Karpas-422 (cell line): ENCODE measurements at regions not wholly inside any gene's neighbourhood (a gene's known extent, or its start where the extent isn't known, plus 50 kb on each side); places are given as distances from the start of the nearest gene placed in this dataset.
A peak's percentile ranks its signal among the peaks of the same experiment; 100 is the strongest.

ENCODE experiments used
- DNase-seq: peaks from one replicate; pipeline ENCODE4 v3.0.0-alpha.2; 2015
- H2AFZ ChIP-seq: fragments of 200-600 bp; sonication (generic); 2 replicates; pipeline ENCODE4 v1.6.1; 2014; ENCODE audit warnings: antibody characterized with exemption, low read length, mixed read lengths
- H3K27ac ChIP-seq: fragments of 200-600 bp; sonication (generic); 2 replicates; pipeline ENCODE4 v1.5.1; 2014; ENCODE audit warnings: mild to moderate bottlenecking, low read length, moderate library complexity
- H3K27me3 ChIP-seq: fragments of 200-600 bp; sonication (generic); 2 replicates; pipeline ENCODE4 v1.6.1; 2014; ENCODE audit warnings: low read length, mixed read lengths
- H3K36me3 ChIP-seq: fragments of 200-600 bp; sonication (generic); 2 replicates; pipeline ENCODE4 v1.6.1; 2014; ENCODE audit warnings: low read length, mixed read lengths; ENCODE audit not compliant: insufficient read depth
- H3K4me1 ChIP-seq: fragments of 200-600 bp; sonication (generic); 2 replicates; pipeline ENCODE4 v1.6.1; 2014; ENCODE audit warnings: mild to moderate bottlenecking, low read length, mixed read lengths
- H3K4me2 ChIP-seq: fragments of 200-600 bp; sonication (generic); 2 replicates; pipeline ENCODE4 v1.6.1; 2014; ENCODE audit warnings: low read length, low read depth, mild to moderate bottlenecking; ENCODE audit not compliant: poor library complexity, severe bottlenecking
- H3K4me3 ChIP-seq: fragments of 200-600 bp; sonication (generic); 2 replicates; pipeline ENCODE4 v1.5.1; 2014; ENCODE audit warnings: mild to moderate bottlenecking, antibody characterized with exemption, low read length, mixed read lengths
- H3K79me2 ChIP-seq: fragments of 200-600 bp; sonication (generic); 2 replicates; pipeline ENCODE4 v1.6.1; 2014; ENCODE audit warnings: mild to moderate bottlenecking, low read length, mixed read lengths
- H3K9ac ChIP-seq: fragments of 200-600 bp; sonication (generic); 2 replicates; pipeline ENCODE4 v1.6.0; 2014; ENCODE audit warnings: low read length
- H3K9me2 ChIP-seq: fragments of 200-600 bp; sonication (generic), shearing (Covaris generic); replicated peaks from 2 replicates; pipeline ENCODE4 v1.6.0; 2014; ENCODE audit warnings: mild to moderate bottlenecking, low read length, moderate library complexity; ENCODE audit not compliant: insufficient read depth
- H3K9me3 ChIP-seq: fragments of 300-700, 200-600 bp; sonication (generic); 2 replicates; pipeline ENCODE4 v1.6.1; 2014; ENCODE audit warnings: low read length, mixed read lengths
- H4K20me1 ChIP-seq: fragments of 200-600 bp; sonication (generic); 2 replicates; pipeline ENCODE4 v1.6.1; 2014; ENCODE audit warnings: mild to moderate bottlenecking, antibody characterized with exemption, low read length, low read depth; ENCODE audit not compliant: insufficient read depth

- Histone ChIP-seq H3K9me2 (no peaks in the 10 kb centered on the region), H3K36me3 (no peaks in the 10 kb centered on the region), H3K4me2 (no peak overlapping the region), H3K9me3 (no peaks in the 10 kb centered on the region), H3K9ac (no peak overlapping the region), H3K79me2 (no peaks in the 10 kb centered on the region), H2AFZ (no peak overlapping the region), H3K27me3 (no peaks in the 10 kb centered on the region; the same call in 1 of the 2 replicates), H4K20me1 (no peaks in the 10 kb centered on the region), H3K4me3 (no peak overlapping the region), H3K27ac (no peak overlapping the region), H3K4me1 (no peaks in the 10 kb centered on the region)
- peak; percentile 69 for DNase-seq
Measured at GRCh38 chr9:23153058-23153457, 673.0 kb downstream of the ELAVL2 start.

GRCh38 chr9:23160491-23160890 is 665.5 kb downstream of the ELAVL2 start:
- Histone ChIP-seq H3K79me2 (no peaks in the 10 kb centered on the region), H3K4me2 (no peak overlapping the region), H3K4me1 (no peaks in the 10 kb centered on the region), H3K9me3 (no peaks in the 10 kb centered on the region), H3K9ac (no peak overlapping the region), H4K20me1 (no peaks in the 10 kb centered on the region), H3K27me3 (no peaks in the 10 kb centered on the region; the same call in 1 of the 2 replicates), H3K4me3 (no peak overlapping the region), H3K9me2 (no peaks in the 10 kb centered on the region; the same call in 1 of the 2 replicates), H3K27ac (no peak overlapping the region), H3K36me3 (no peaks in the 10 kb centered on the region), H2AFZ (no peak overlapping the region)
- DNase-seq = no peak

- H3K36me3 ChIP-seq = no peaks in the 10 kb centered on the region
- no peak for DNase-seq
- H3K79me2 ChIP-seq = no peaks in the 10 kb centered on the region
Measured at GRCh38 chr9:23160952-23161469, 665.0 kb downstream of the ELAVL2 start.

GRCh38 chr9:23162789-23163188 is 663.3 kb downstream of the ELAVL2 start:
- no peak for DNase-seq
- Histone ChIP-seq H3K9me3 (no peaks in the 10 kb centered on the region), H3K9me2 (no peaks in the 10 kb centered on the region; the same call in 1 of the 2 replicates), H3K36me3 (no peaks in the 10 kb centered on the region), H3K4me1 (no peaks in the 10 kb centered on the region), H3K4me3 (no peak overlapping the region), H4K20me1 (no peaks in the 10 kb centered on the region), H2AFZ (no peak overlapping the region), H3K27ac (no peak overlapping the region), H3K9ac (no peak overlapping the region), H3K27me3 (no peaks in the 10 kb centered on the region), H3K4me2 (no peak overlapping the region), H3K79me2 (no peaks in the 10 kb centered on the region)

More at GRCh38 chr9:23160952-23161469, 665.0 kb downstream of the ELAVL2 start:
- Histone ChIP-seq H3K27me3 (no peaks in the 10 kb centered on the region; the same call in 1 of the 2 replicates), H2AFZ (no peak overlapping the region), H3K4me3 (no peak overlapping the region), H3K4me2 (no peak overlapping the region), H3K9me3 (no peaks in the 10 kb centered on the region), H3K27ac (no peak overlapping the region), H4K20me1 (no peaks in the 10 kb centered on the region), H3K9ac (no peak overlapping the region), H3K4me1 (no peaks in the 10 kb centered on the region), H3K9me2 (no peaks in the 10 kb centered on the region; the same call in 1 of the 2 replicates)

DNA sequence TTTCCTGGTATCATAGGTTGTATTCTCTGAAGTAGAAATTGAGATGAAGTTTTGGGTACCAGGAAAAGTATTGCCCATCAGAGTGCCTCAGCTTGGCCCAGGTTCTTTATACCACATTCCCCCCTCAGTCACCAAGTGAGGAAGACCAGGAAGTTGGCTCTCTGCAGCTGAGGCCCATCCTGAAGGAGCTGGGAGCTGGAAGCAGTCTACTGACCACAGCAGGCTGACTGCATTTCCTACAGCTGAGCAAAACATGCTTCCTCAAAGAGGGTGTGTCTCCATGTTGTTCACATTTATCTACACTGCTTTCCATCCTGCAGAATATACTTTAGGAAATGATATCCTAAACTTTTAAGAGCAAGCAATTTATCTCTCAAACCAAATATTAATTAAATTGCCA is 654.6 kb downstream of the ELAVL2 start:
- Histone ChIP-seq H3K36me3 (no peaks in the 10 kb centered on the region), H3K9ac (no peak overlapping the region), H3K27me3 (no peaks in the 10 kb centered on the region), H3K4me3 (no peak overlapping the region), H3K4me2 (no peak overlapping the region), H3K9me3 (no peaks in the 10 kb centered on the region), H2AFZ (no peak overlapping the region), H3K9me2 (no peaks in the 10 kb centered on the region), H3K27ac (no peak overlapping the region), H3K4me1 (no peaks in the 10 kb centered on the region), H3K79me2 (no peaks in the 10 kb centered on the region), H4K20me1 (no peaks in the 10 kb centered on the region)
- no peak for DNase-seq

DNA sequence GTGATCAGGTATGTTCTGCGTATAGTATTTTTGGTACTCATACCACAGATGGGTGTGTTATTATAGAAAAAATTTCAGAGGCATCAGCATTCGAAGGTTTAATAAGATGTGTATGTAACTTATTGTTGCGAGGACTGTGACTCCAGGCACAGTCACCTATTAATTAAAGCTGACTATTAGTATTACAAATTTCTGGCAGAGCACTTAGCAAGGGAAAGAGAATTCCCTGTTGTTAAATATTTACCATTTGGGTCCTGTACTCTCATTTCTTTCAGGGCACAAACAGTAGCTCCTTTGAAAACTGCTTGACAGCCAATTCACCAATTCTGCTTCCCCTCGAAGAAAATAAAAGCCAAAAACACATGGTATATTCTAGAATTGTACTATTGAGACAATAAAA is 653.8 kb downstream of the ELAVL2 start:
- Histone ChIP-seq H3K4me3 (no peak overlapping the region), H3K9ac (no peak overlapping the region), H4K20me1 (no peaks in the 10 kb centered on the region), H3K9me2 (no peaks in the 10 kb centered on the region), H2AFZ (no peak overlapping the region), H3K27me3 (no peaks in the 10 kb centered on the region), H3K27ac (no peak overlapping the region), H3K4me2 (no peak overlapping the region), H3K36me3 (no peaks in the 10 kb centered on the region), H3K79me2 (no peaks in the 10 kb centered on the region), H3K4me1 (no peaks in the 10 kb centered on the region), H3K9me3 (no peaks in the 10 kb centered on the region)
- DNase-seq = no peak

DNA sequence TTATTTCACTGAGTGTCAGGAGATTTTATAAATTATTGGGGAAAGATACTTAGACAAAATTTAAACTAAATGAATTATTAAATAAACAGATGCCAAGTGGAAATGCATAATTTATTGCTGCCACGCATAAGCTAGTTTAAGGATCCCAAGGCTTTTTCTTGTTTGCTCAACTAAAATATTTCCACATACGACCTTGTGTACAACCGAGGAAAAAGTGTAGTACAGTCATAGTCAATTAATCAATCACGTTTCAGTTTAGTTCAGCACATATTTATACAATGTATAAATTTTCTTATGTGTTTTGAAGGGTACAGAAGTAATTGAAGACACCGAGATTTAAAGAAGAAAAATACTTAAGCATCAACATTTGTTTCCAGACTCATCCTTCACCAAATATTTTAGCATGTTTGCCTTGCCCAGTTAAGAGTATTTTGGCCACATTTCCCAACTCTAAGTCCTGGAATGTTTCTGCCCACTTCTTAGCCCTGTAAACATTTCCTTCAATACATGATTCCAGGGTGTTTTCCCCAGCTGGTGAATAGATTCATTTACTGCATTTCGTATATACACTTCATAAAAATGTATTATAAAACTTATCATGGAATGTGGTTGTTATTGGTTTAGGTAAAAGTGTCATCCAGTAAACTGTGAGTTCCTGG is 652.9 kb downstream of the ELAVL2 start:
- H3K27ac ChIP-seq = no peak overlapping the region
- H3K4me2 ChIP-seq = no peak overlapping the region
- H3K9ac ChIP-seq = no peak overlapping the region
- no peak overlapping the region for H3K4me3 ChIP-seq
- no peaks in the 10 kb centered on the region for H3K9me2 ChIP-seq
- H3K27me3 ChIP-seq = no peaks in the 10 kb centered on the region
- H3K9me3 ChIP-seq = no peaks in the 10 kb centered on the region
- no peaks in the 10 kb centered on the region for H4K20me1 ChIP-seq
- no peaks in the 10 kb centered on the region for H3K4me1 ChIP-seq
- H3K79me2 ChIP-seq = no peaks in the 10 kb centered on the region
- DNase-seq = no peak
- H2AFZ ChIP-seq = no peak overlapping the region
- H3K36me3 ChIP-seq = no peaks in the 10 kb centered on the region

GRCh38 chr9:23194281-23194680 is 631.8 kb downstream of the ELAVL2 start:
- H3K4me3 ChIP-seq = no peak overlapping the region
- no peak overlapping the region for H3K9ac ChIP-seq
- DNase-seq = no peak
- H4K20me1 ChIP-seq = no peaks in the 10 kb centered on the region
- no peak overlapping the region for H3K27ac ChIP-seq
- no peaks in the 10 kb centered on the region for H3K27me3 ChIP-seq
- no peaks in the 10 kb centered on the region for H3K4me1 ChIP-seq
- H3K36me3 ChIP-seq = no peaks in the 10 kb centered on the region
- H2AFZ ChIP-seq = no peak overlapping the region
- H3K4me2 ChIP-seq = no peak overlapping the region
- no peaks in the 10 kb centered on the region for H3K79me2 ChIP-seq
- H3K9me2 ChIP-seq = no peaks in the 10 kb centered on the region
- no peaks in the 10 kb centered on the region for H3K9me3 ChIP-seq
